ENCODE measurements at regions not wholly inside any gene's neighbourhood (a gene's known extent, or its start where the extent isn't known, plus 50 kb on each side); places are given as distances from the start of the nearest gene placed in this dataset.

DNA sequence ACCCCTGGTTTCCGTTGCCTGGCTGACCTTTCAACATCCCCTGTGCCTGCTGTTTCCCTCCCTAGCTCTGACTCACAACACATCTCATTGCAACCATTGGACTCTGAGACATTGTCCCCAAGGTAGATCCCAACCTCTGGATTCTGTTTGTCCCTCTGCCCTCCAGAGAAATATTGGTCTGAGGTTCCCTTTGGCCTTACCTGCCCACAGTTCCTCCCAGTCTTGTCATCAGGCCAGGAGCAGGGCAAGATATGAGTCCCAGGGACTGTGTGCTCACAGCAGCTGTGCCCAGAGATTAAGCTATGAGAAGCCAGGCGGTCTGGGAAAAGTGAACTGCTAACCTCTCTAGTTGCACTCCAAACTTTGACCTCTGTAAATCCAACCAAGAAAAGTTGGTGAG is 168.2 kb upstream of the NR2F2 start:
- no peak overlapping the region for H3K4me3 Mint-ChIP-seq
- H3K36me3 Mint-ChIP-seq: no peaks in the 10 kb centered on the region
- H3K9me3 Mint-ChIP-seq: no peaks in the 10 kb centered on the region
- ATAC-seq: no peak
- H3K27ac Mint-ChIP-seq: no peak overlapping the region
- ChIA-PET CTCF (no interaction called here), POLR2A (no interaction called here)
- H3K4me1 Mint-ChIP-seq: peaks cover 29% of the 10 kb centered on the region
- TF ChIP-seq CBFB (CRISPR knock-in tag; IDR thresholded peaks at IDR 0.05; ENCODE audit: low read depth): no peak
- no peak for TF ChIP-seq MXD4 (CRISPR knock-in tag; IDR thresholded peaks at IDR 0.05; ENCODE audit: borderline replicate concordance)
- TF ChIP-seq ZNF396 (CRISPR knock-in tag; IDR thresholded peaks at IDR 0.05; ENCODE audit: borderline replicate concordance): no peak
- no peak for TF ChIP-seq CREM (CRISPR knock-in tag; IDR thresholded peaks at IDR 0.05)
- no peak for TF ChIP-seq GRHL2 (CRISPR knock-in tag; IDR thresholded peaks at IDR 0.05; ENCODE audit: insufficient replicate concordance, severe bottlenecking)
- no peak for TF ChIP-seq ZNF317 (CRISPR knock-in tag; IDR thresholded peaks at IDR 0.05; ENCODE audit: borderline replicate concordance, low read depth)
- TF ChIP-seq, protein P1, sequence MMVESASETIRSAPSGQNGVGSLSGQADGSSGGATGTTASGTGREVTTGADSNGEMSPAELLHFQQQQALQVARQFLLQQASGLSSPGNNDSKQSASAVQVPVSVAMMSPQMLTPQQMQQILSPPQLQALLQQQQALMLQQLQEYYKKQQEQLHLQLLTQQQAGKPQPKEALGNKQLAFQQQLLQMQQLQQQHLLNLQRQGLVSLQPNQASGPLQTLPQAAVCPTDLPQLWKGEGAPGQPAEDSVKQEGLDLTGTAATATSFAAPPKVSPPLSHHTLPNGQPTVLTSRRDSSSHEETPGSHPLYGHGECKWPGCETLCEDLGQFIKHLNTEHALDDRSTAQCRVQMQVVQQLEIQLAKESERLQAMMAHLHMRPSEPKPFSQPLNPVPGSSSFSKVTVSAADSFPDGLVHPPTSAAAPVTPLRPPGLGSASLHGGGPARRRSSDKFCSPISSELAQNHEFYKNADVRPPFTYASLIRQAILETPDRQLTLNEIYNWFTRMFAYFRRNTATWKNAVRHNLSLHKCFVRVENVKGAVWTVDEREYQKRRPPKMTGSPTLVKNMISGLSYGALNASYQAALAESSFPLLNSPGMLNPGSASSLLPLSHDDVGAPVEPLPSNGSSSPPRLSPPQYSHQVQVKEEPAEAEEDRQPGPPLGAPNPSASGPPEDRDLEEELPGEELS (CRISPR knock-in tag; IDR thresholded peaks at IDR 0.05): no peak
- TF ChIP-seq, protein P2, sequence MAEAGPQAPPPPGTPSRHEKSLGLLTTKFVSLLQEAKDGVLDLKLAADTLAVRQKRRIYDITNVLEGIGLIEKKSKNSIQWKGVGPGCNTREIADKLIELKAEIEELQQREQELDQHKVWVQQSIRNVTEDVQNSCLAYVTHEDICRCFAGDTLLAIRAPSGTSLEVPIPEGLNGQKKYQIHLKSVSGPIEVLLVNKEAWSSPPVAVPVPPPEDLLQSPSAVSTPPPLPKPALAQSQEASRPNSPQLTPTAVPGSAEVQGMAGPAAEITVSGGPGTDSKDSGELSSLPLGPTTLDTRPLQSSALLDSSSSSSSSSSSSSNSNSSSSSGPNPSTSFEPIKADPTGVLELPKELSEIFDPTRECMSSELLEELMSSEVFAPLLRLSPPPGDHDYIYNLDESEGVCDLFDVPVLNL (CRISPR knock-in tag; IDR thresholded peaks at IDR 0.05; ENCODE audit: borderline replicate concordance, low read depth): no peak
- no peak for TF ChIP-seq NR3C1 (CRISPR knock-in tag; conservative IDR thresholded peaks at IDR 0.05; ENCODE audit: low read depth)
- TF ChIP-seq ZNF138 (CRISPR knock-in tag; conservative IDR thresholded peaks at IDR 0.05): no peak
- no peak for TF ChIP-seq ZNF263 (CRISPR knock-in tag; IDR thresholded peaks at IDR 0.05; ENCODE audit: low read depth)
- no peak for TF ChIP-seq JAZF1 (CRISPR knock-in tag; IDR thresholded peaks at IDR 0.05)
- no peak for TF ChIP-seq ZNF416 (CRISPR knock-in tag; IDR thresholded peaks at IDR 0.05)
- TF ChIP-seq, protein P3, sequence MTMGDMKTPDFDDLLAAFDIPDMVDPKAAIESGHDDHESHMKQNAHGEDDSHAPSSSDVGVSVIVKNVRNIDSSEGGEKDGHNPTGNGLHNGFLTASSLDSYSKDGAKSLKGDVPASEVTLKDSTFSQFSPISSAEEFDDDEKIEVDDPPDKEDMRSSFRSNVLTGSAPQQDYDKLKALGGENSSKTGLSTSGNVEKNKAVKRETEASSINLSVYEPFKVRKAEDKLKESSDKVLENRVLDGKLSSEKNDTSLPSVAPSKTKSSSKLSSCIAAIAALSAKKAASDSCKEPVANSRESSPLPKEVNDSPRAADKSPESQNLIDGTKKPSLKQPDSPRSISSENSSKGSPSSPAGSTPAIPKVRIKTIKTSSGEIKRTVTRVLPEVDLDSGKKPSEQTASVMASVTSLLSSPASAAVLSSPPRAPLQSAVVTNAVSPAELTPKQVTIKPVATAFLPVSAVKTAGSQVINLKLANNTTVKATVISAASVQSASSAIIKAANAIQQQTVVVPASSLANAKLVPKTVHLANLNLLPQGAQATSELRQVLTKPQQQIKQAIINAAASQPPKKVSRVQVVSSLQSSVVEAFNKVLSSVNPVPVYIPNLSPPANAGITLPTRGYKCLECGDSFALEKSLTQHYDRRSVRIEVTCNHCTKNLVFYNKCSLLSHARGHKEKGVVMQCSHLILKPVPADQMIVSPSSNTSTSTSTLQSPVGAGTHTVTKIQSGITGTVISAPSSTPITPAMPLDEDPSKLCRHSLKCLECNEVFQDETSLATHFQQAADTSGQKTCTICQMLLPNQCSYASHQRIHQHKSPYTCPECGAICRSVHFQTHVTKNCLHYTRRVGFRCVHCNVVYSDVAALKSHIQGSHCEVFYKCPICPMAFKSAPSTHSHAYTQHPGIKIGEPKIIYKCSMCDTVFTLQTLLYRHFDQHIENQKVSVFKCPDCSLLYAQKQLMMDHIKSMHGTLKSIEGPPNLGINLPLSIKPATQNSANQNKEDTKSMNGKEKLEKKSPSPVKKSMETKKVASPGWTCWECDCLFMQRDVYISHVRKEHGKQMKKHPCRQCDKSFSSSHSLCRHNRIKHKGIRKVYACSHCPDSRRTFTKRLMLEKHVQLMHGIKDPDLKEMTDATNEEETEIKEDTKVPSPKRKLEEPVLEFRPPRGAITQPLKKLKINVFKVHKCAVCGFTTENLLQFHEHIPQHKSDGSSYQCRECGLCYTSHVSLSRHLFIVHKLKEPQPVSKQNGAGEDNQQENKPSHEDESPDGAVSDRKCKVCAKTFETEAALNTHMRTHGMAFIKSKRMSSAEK (CRISPR knock-in tag; IDR thresholded peaks at IDR 0.05; ENCODE audit: borderline replicate concordance): no peak
- TF ChIP-seq IRF2 (CRISPR knock-in tag; IDR thresholded peaks at IDR 0.05; ENCODE audit: borderline replicate concordance, low read depth): no peak
- no peak for TF ChIP-seq TP53 (CRISPR knock-in tag; IDR thresholded peaks at IDR 0.05)
- TF ChIP-seq, protein P4, sequence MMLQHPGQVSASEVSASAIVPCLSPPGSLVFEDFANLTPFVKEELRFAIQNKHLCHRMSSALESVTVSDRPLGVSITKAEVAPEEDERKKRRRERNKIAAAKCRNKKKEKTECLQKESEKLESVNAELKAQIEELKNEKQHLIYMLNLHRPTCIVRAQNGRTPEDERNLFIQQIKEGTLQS (CRISPR knock-in tag; conservative IDR thresholded peaks at IDR 0.05): no peak
- TF ChIP-seq NR2C2 (CRISPR knock-in tag; IDR thresholded peaks at IDR 0.05): no peak
- no peak for DNase-seq (ENCODE audit: low spot score)
- H3K27me3 Mint-ChIP-seq (ENCODE audit: low read depth): no peaks in the 10 kb centered on the region; the same call in 1 of the 2 replicates

DNA sequence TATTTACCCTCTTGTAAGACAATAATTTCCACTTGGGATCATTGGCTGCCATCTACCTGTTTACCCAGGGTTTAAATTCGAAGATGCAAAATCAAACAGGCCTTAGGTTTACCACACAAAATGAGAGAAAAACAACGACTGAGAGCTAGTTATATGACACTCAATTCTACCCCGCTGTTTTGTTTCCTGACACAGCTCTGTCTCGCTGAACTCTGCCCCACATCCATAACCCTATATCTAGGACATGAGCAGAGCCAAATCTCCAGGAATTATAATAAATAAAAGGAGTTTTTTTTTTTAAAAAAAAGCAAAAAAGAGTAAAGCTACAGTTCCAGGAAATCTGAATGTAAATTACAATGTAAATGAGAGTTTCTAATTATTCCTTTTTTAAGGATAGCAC is 165.4 kb upstream of the NR2F2 start:
- peaks cover 17% of the 10 kb centered on the region for H3K27me3 Mint-ChIP-seq (ENCODE audit: low read depth)
- no peak for ATAC-seq
- no peak for DNase-seq (ENCODE audit: low spot score)
- H3K4me1 Mint-ChIP-seq: peaks cover 32% of the 10 kb centered on the region
- no peak for TF ChIP-seq ZNF219 (CRISPR knock-in tag; IDR thresholded peaks at IDR 0.05; ENCODE audit: borderline replicate concordance)
- no peak for TF ChIP-seq ETV6 (CRISPR knock-in tag; IDR thresholded peaks at IDR 0.05)
- TF ChIP-seq, protein P5, sequence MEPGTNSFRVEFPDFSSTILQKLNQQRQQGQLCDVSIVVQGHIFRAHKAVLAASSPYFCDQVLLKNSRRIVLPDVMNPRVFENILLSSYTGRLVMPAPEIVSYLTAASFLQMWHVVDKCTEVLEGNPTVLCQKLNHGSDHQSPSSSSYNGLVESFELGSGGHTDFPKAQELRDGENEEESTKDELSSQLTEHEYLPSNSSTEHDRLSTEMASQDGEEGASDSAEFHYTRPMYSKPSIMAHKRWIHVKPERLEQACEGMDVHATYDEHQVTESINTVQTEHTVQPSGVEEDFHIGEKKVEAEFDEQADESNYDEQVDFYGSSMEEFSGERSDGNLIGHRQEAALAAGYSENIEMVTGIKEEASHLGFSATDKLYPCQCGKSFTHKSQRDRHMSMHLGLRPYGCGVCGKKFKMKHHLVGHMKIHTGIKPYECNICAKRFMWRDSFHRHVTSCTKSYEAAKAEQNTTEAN (CRISPR knock-in tag; IDR thresholded peaks at IDR 0.05): no peak
- TF ChIP-seq, protein P6, sequence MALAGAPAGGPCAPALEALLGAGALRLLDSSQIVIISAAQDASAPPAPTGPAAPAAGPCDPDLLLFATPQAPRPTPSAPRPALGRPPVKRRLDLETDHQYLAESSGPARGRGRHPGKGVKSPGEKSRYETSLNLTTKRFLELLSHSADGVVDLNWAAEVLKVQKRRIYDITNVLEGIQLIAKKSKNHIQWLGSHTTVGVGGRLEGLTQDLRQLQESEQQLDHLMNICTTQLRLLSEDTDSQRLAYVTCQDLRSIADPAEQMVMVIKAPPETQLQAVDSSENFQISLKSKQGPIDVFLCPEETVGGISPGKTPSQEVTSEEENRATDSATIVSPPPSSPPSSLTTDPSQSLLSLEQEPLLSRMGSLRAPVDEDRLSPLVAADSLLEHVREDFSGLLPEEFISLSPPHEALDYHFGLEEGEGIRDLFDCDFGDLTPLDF (CRISPR knock-in tag; IDR thresholded peaks at IDR 0.05): no peak
- TF ChIP-seq TEAD4 (CRISPR knock-in tag; IDR thresholded peaks at IDR 0.05): no peak
- TF ChIP-seq RORB (CRISPR knock-in tag; IDR thresholded peaks at IDR 0.05): no peak
- no peak for TF ChIP-seq ATF1 (CRISPR knock-in tag; IDR thresholded peaks at IDR 0.05)
- no peak for TF ChIP-seq NFE2L1 (CRISPR knock-in tag; IDR thresholded peaks at IDR 0.05)
- no peak for TF ChIP-seq TEAD1 (CRISPR knock-in tag; IDR thresholded peaks at IDR 0.05)
- TF ChIP-seq NR2C2 (CRISPR knock-in tag; IDR thresholded peaks at IDR 0.05): no peak
- peaks cover 17% of the 10 kb centered on the region for H3K36me3 Mint-ChIP-seq
- no peak overlapping the region for H3K4me3 Mint-ChIP-seq
- H3K9me3 Mint-ChIP-seq: peaks cover 18% of the 10 kb centered on the region
- POLR2A ChIA-PET: no interaction called here
- H3K27ac Mint-ChIP-seq: no peak overlapping the region
- CTCF ChIA-PET: no interaction called here
